Calu3 (cell line): ENCODE measurements at regions not wholly inside any gene's neighbourhood (a gene's known extent, or its start where the extent isn't known, plus 50 kb on each side); places are given as distances from the start of the nearest gene placed in this dataset.

Experiments
- BruUV-seq: library from RNA; stranded (reverse); fragments of 400-500 nt; replicated peaks from 2 replicates; lab custom pipeline; 2021; lab: Mats Ljungman, UMichigan
- CTCF ChIA-PET: fragments of 300-600 bp; sonication (Branson Sonifier 250); formaldehyde crosslinking; loops from one replicate; lab custom pipeline; 2022; ENCODE audit warnings: antibody characterized with exemption; lab: Charles Lee
- DNase-seq: peaks from one replicate; pipeline ENCODE4 v3.0.0; 2022
- H3K27ac Mint-ChIP-seq: one replicate; pipeline ENCODE4 v1.8.0; 2022; ENCODE audit warnings: mixed read lengths; ENCODE audit not compliant: unreplicated experiment
- H3K27me3 Mint-ChIP-seq: one replicate; pipeline ENCODE4 v1.8.0; 2022; ENCODE audit warnings: mixed read lengths; ENCODE audit not compliant: unreplicated experiment
- H3K36me3 Mint-ChIP-seq: one replicate; pipeline ENCODE4 v1.8.0; 2022; ENCODE audit warnings: mild to moderate bottlenecking, moderate library complexity, mixed read lengths; ENCODE audit not compliant: insufficient read depth, unreplicated experiment
- H3K4me1 Mint-ChIP-seq: one replicate; pipeline ENCODE4 v1.8.0; 2022; ENCODE audit warnings: mild to moderate bottlenecking, low read depth, mixed read lengths; ENCODE audit not compliant: unreplicated experiment
- H3K4me3 Mint-ChIP-seq: one replicate; pipeline ENCODE4 v1.8.0; 2022; ENCODE audit warnings: mild to moderate bottlenecking, low read depth, moderate library complexity, mixed read lengths; ENCODE audit not compliant: unreplicated experiment
- H3K9me3 Mint-ChIP-seq: one replicate; pipeline ENCODE4 v1.8.0; 2022; ENCODE audit warnings: low read depth, mixed read lengths; ENCODE audit not compliant: unreplicated experiment
- intact Hi-C: fragments of 100-400 bp; cut with micrococcal nuclease; formaldehyde crosslinking; loops from one replicate; pipeline ENCODE4 v1.10.0; 2022; ENCODE audit not compliant: unreplicated experiment
- TF ChIP-seq, protein P1 (sequence below): fragments of 200-600 bp; IDR thresholded peaks from one replicate; pipeline ENCODE4 v1.8.0; 2022; ENCODE audit warnings: antibody characterized with exemption; ENCODE audit not compliant: unreplicated experiment

DNA sequence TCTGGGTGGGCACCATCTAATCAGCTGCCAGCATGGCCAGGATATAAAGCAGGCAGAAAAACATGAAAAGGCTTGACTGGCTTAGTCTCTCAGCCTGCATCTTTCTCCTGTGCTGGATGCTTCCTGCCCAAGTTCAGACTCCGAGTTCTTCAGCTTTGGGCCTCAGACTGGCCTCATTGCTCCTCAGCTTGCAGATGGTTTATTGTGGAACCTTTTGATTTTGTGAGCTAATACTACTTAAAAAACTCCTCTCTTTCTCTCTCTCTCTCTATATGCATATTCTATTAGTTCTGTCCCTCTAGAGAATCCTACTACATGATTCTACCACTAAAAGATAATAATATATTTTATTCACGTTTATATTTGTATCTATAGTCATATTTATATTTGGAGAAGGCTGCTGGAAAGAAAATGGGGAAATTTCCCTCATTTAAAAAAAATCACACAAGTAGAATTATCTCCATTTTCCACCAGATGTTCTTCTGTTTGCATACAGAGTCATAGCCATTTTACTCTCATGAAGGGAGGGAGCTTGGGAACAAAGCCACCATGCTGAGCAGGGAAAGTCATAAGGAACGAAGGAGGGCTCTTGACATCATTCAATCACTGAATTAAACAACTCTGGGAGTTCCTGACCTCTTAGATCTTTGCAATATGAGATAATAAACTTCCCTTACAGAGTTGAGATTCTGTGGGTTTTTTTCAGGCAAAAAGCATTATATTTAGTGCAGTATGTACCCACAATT, 1137.4 kb upstream of the CDH18 start:
- H3K9me3 Mint-ChIP-seq: peaks cover 3% of the 10 kb centered on the region
- H3K4me1 Mint-ChIP-seq: no peaks in the 10 kb centered on the region
- no peak for DNase-seq
- H3K27ac Mint-ChIP-seq: no peak overlapping the region
- intact Hi-C loops: no loop called here
- no peaks in the 10 kb centered on the region for H3K27me3 Mint-ChIP-seq
- TF ChIP-seq, protein P1, sequence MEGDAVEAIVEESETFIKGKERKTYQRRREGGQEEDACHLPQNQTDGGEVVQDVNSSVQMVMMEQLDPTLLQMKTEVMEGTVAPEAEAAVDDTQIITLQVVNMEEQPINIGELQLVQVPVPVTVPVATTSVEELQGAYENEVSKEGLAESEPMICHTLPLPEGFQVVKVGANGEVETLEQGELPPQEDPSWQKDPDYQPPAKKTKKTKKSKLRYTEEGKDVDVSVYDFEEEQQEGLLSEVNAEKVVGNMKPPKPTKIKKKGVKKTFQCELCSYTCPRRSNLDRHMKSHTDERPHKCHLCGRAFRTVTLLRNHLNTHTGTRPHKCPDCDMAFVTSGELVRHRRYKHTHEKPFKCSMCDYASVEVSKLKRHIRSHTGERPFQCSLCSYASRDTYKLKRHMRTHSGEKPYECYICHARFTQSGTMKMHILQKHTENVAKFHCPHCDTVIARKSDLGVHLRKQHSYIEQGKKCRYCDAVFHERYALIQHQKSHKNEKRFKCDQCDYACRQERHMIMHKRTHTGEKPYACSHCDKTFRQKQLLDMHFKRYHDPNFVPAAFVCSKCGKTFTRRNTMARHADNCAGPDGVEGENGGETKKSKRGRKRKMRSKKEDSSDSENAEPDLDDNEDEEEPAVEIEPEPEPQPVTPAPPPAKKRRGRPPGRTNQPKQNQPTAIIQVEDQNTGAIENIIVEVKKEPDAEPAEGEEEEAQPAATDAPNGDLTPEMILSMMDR: no peak
- H3K4me3 Mint-ChIP-seq: no peak overlapping the region
- CTCF ChIA-PET: interaction anchor here (0.6 kb wide), 1 partner anchor 9 kb away, joined by 3 read pairs; no protein-coding TSS in a partner anchor
- H3K36me3 Mint-ChIP-seq: no peaks in the 10 kb centered on the region
- no TSS peak for BruUV-seq

GRCh38 chr5:21121213-21121612, 1133.2 kb upstream of the CDH18 start:
- Mint-ChIP-seq H3K27ac (no peak overlapping the region), H3K27me3 (no peaks in the 10 kb centered on the region), H3K4me3 (no peak overlapping the region), H3K4me1 (no peaks in the 10 kb centered on the region), H3K9me3 (peaks cover 3% of the 10 kb centered on the region), H3K36me3 (no peaks in the 10 kb centered on the region)
- intact Hi-C loops: no loop called here
- no TSS peak for BruUV-seq
- TF ChIP-seq, protein P1: no peak
- CTCF ChIA-PET: no interaction called here
- no peak for DNase-seq

- H3K9me3 Mint-ChIP-seq: peaks cover 2% of the 10 kb centered on the region
- no peak overlapping the region for H3K4me3 Mint-ChIP-seq
- H3K27ac Mint-ChIP-seq: no peak overlapping the region
- CTCF ChIA-PET: no interaction called here
- no peaks in the 10 kb centered on the region for H3K4me1 Mint-ChIP-seq
- TF ChIP-seq, protein P1: no peak
- no TSS peak for BruUV-seq
- no peaks in the 10 kb centered on the region for H3K27me3 Mint-ChIP-seq
- no peaks in the 10 kb centered on the region for H3K36me3 Mint-ChIP-seq
- no peak for DNase-seq
- intact Hi-C loops: no loop called here
These were observed 1109.7 kb upstream of the CDH18 start for GRCh38 chr5:21097661-21098060.

DNA sequence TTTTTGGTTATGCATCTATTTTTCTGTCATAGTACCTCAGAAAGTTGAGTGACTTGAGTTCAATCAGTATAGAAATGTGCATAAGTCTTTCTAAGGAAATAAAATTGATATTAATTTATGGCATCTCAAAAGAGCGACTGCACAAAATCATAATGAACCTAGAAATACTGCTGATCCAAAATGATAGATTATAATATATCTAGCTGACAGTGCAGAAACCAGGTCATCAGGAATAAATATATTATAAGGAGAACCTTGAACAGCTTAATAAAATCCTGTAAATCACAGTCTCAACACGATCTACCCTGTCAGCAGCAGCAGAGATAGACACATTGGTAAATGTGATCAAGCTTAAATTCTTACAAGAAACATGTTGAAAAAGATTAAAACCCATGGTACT, 1106.6 kb upstream of the CDH18 start:
- H3K36me3 Mint-ChIP-seq: no peaks in the 10 kb centered on the region
- CTCF ChIA-PET: no interaction called here

More for the DNA sequence above, 1106.6 kb upstream of the CDH18 start:
- TF ChIP-seq, protein P1: no peak
- intact Hi-C loops: no loop called here
- BruUV-seq: no TSS peak
- H3K27ac Mint-ChIP-seq: no peak overlapping the region
- no peaks in the 10 kb centered on the region for H3K4me1 Mint-ChIP-seq
- no peak overlapping the region for H3K4me3 Mint-ChIP-seq
- H3K27me3 Mint-ChIP-seq: no peaks in the 10 kb centered on the region
- peaks cover 3% of the 10 kb centered on the region for H3K9me3 Mint-ChIP-seq
- DNase-seq: no peak
